OCI-LY7 (cell line): ENCODE measurements at regions not wholly inside any gene's neighbourhood (a gene's known extent, or its start where the extent isn't known, plus 50 kb on each side); places are given as distances from the start of the nearest gene placed in this dataset.

Source experiments
- BruUV-seq: library from RNA; stranded (reverse); fragments of 400-500 nt; replicated peaks from 2 replicates; lab custom pipeline; 2021; lab: Mats Ljungman, UMichigan
- CTCF ChIA-PET: fragments of 300-600 bp; sonication (Branson Sonifier 250); formaldehyde crosslinking; loops from one replicate; lab custom pipeline; 2022; ENCODE audit warnings: antibody characterized with exemption; ENCODE audit not compliant: unreplicated experiment; lab: Charles Lee
- POLR2A ChIA-PET: fragments of 300-600 bp; sonication (Branson Sonifier 250); formaldehyde crosslinking; loops from one replicate; lab custom pipeline; 2022; ENCODE audit warnings: antibody characterized with exemption; lab: Charles Lee
- DNase-seq: peaks from one replicate; pipeline ENCODE4 v3.0.0-alpha.2; 2015; ENCODE audit warnings: low spot score
- H2AFZ ChIP-seq: fragments of 200-600 bp; sonication (generic), shearing (Covaris generic); 2 replicates; pipeline ENCODE4 v1.6.1; 2014; ENCODE audit warnings: mild to moderate bottlenecking, antibody characterized with exemption, low read length, moderate library complexity
- H3K27ac ChIP-seq: fragments of 200-600 bp; sonication (generic); 2 replicates; pipeline ENCODE4 v1.5.1; 2014; ENCODE audit warnings: mixed run types, low read depth, mild to moderate bottlenecking, moderate library complexity, low read length, inconsistent platforms; ENCODE audit not compliant: poor library complexity, severe bottlenecking
- H3K36me3 ChIP-seq: fragments of 200-600 bp; sonication (generic); 2 replicates; pipeline ENCODE4 v1.6.1; 2014; ENCODE audit warnings: mild to moderate bottlenecking, antibody characterized with exemption, low read length, moderate library complexity, mixed read lengths; ENCODE audit not compliant: insufficient read depth
- H3K4me1 ChIP-seq: fragments of 200-600 bp; sonication (generic); 2 replicates; pipeline ENCODE4 v1.5.1; 2014; ENCODE audit warnings: mild to moderate bottlenecking, low read length; ENCODE audit not compliant: insufficient read depth, poor library complexity, severe bottlenecking
- H3K4me2 ChIP-seq: fragments of 200-600 bp; sonication (generic); 2 replicates; pipeline ENCODE4 v1.6.1; 2014; ENCODE audit warnings: mild to moderate bottlenecking, low read length
- H3K4me3 ChIP-seq: fragments of 200-600 bp; sonication (generic); 2 replicates; pipeline ENCODE4 v1.5.1; 2014; ENCODE audit warnings: mild to moderate bottlenecking, low read depth, low read length; ENCODE audit not compliant: poor library complexity, severe bottlenecking
- H3K79me2 ChIP-seq: fragments of 200-600 bp; sonication (generic); 2 replicates; pipeline ENCODE4 v1.6.1; 2016; ENCODE audit warnings: low read depth, mild to moderate bottlenecking, low read length, moderate library complexity, mixed read lengths; ENCODE audit not compliant: insufficient read depth
- H3K9me2 ChIP-seq: fragments of 200-600 bp; sonication (generic); 2 replicates; pipeline ENCODE4 v1.6.1; 2016; ENCODE audit warnings: mild to moderate bottlenecking, low read length, mixed read lengths; ENCODE audit not compliant: insufficient read depth
- H3K9me3 ChIP-seq: fragments of 200-600 bp; sonication (generic); 2 replicates; pipeline ENCODE4 v1.6.1; 2014; ENCODE audit warnings: mild to moderate bottlenecking, mixed run types, low read length, mixed read lengths
- H4K20me1 ChIP-seq: fragments of 200-600 bp; sonication (generic); 2 replicates; pipeline ENCODE4 v1.6.1; 2014; ENCODE audit warnings: mild to moderate bottlenecking, antibody characterized with exemption, low read length, moderate library complexity, mixed read lengths; ENCODE audit not compliant: insufficient read depth
- EZH2phosphoT487 ChIP-seq: fragments of 200-600 bp; sonication (generic); IDR thresholded peaks from 2 replicates; pipeline ENCODE4 v1.6.1; 2018; ENCODE audit warnings: low read depth, borderline replicate concordance, mild to moderate bottlenecking, mixed run types, antibody characterized with exemption, low read length, moderate library complexity, mixed read lengths
- intact Hi-C: fragments of 100-400 bp; cut with micrococcal nuclease; formaldehyde crosslinking; loops from one replicate; pipeline ENCODE4 v1.10.0; 2022; ENCODE audit not compliant: unreplicated experiment
- TF ChIP-seq, protein P1 (sequence below): fragments of 200-600 bp; sonication (generic); conservative IDR thresholded peaks from 2 replicates; pipeline ENCODE4 v1.5.1; 2014; ENCODE audit warnings: mild to moderate bottlenecking, antibody characterized with exemption, low read length, moderate library complexity, mixed read lengths

- H3K36me3 ChIP-seq = no peaks in the 10 kb centered on the region
- H3K79me2 ChIP-seq = no peaks in the 10 kb centered on the region
- no peak for TF ChIP-seq EZH2phosphoT487
- TF ChIP-seq, protein P1, sequence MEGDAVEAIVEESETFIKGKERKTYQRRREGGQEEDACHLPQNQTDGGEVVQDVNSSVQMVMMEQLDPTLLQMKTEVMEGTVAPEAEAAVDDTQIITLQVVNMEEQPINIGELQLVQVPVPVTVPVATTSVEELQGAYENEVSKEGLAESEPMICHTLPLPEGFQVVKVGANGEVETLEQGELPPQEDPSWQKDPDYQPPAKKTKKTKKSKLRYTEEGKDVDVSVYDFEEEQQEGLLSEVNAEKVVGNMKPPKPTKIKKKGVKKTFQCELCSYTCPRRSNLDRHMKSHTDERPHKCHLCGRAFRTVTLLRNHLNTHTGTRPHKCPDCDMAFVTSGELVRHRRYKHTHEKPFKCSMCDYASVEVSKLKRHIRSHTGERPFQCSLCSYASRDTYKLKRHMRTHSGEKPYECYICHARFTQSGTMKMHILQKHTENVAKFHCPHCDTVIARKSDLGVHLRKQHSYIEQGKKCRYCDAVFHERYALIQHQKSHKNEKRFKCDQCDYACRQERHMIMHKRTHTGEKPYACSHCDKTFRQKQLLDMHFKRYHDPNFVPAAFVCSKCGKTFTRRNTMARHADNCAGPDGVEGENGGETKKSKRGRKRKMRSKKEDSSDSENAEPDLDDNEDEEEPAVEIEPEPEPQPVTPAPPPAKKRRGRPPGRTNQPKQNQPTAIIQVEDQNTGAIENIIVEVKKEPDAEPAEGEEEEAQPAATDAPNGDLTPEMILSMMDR = no peak
- no peak overlapping the region for H3K4me2 ChIP-seq
- no peaks in the 10 kb centered on the region for H3K4me1 ChIP-seq
- H3K4me3 ChIP-seq = no peak overlapping the region
- ChIA-PET CTCF (no interaction called here), POLR2A (interaction anchor here (0.7 kb wide), 1 partner anchor 818 kb away, joined by 4 read pairs; no protein-coding TSS in a partner anchor)
- no peaks in the 10 kb centered on the region for H3K9me3 ChIP-seq
- H4K20me1 ChIP-seq = no peaks in the 10 kb centered on the region
- H2AFZ ChIP-seq = no peak overlapping the region
- no peak for DNase-seq
- intact Hi-C loops = loop anchor here (10.0 kb wide), 1 partner anchor 243 kb away; no protein-coding TSS in a partner anchor
- BruUV-seq = no TSS peak
- H3K27ac ChIP-seq = no peak overlapping the region
- no peaks in the 10 kb centered on the region for H3K9me2 ChIP-seq
These were observed 65.3 kb upstream of the SAMD3 start for GRCh38 chr6:130288065-130288464.

GRCh38 chr6:130282234-130282995 is 59.7 kb upstream of the SAMD3 start:
- H3K9me2 ChIP-seq = no peaks in the 10 kb centered on the region
- no peak overlapping the region for H3K4me3 ChIP-seq
- CTCF ChIA-PET = no interaction called here
- no peaks in the 10 kb centered on the region for H3K79me2 ChIP-seq
- no TSS peak for BruUV-seq
- intact Hi-C loops = loop anchor here (1.0 to 10.0 kb wide), 2 partner anchors 206 to 238 kb away; no protein-coding TSS in a partner anchor
- H2AFZ ChIP-seq = no peak overlapping the region
- H4K20me1 ChIP-seq = no peaks in the 10 kb centered on the region
- POLR2A ChIA-PET = interaction anchor here (0.5 to 0.7 kb wide), 2 partner anchors 252 to 959 kb away, joined by 4 to 5 read pairs; no protein-coding TSS in a partner anchor
- H3K27ac ChIP-seq = no peak overlapping the region
- H3K9me3 ChIP-seq = no peaks in the 10 kb centered on the region
- H3K4me1 ChIP-seq = no peaks in the 10 kb centered on the region
- DNase-seq = peak; percentile 12
- H3K4me2 ChIP-seq = no peak overlapping the region
- no peaks in the 10 kb centered on the region for H3K36me3 ChIP-seq
- no peak for TF ChIP-seq EZH2phosphoT487
- TF ChIP-seq, protein P1 = peak; percentile 65

GRCh38 chr6:130276507-130276906 is 53.8 kb upstream of the SAMD3 start:
- H3K79me2 ChIP-seq = no peaks in the 10 kb centered on the region
- no peak for DNase-seq
- intact Hi-C loops = no loop called here
- TF ChIP-seq, protein P1 = no peak
- no peak for TF ChIP-seq EZH2phosphoT487
- H2AFZ ChIP-seq = no peak overlapping the region
- H3K27ac ChIP-seq = no peak overlapping the region
- no peak overlapping the region for H3K4me2 ChIP-seq
- H3K4me3 ChIP-seq = no peak overlapping the region
- peaks cover 16% of the 10 kb centered on the region; the same call in 1 of the 2 replicates for H3K9me3 ChIP-seq
- H3K9me2 ChIP-seq = no peaks in the 10 kb centered on the region
- no peaks in the 10 kb centered on the region for H3K4me1 ChIP-seq
- ChIA-PET CTCF (no interaction called here), POLR2A (no interaction called here)
- BruUV-seq = no TSS peak
- no peaks in the 10 kb centered on the region for H4K20me1 ChIP-seq
- no peaks in the 10 kb centered on the region for H3K36me3 ChIP-seq
